Prostate gland (tissue), 2 donors: ENCODE measurements at regions not wholly inside any gene's neighbourhood (a gene's known extent, or its start where the extent isn't known, plus 50 kb on each side); places are given as distances from the start of the nearest gene placed in this dataset.

Experiments used
- CTCF ChIP-seq, 4 experiments: fragments of 200-600 bp in 2 of 4; fragments of 450-650 bp in 2 of 4; sonication (generic) in 2 of 4; IDR thresholded peaks; 1 replicate in 3 of 4; 2 replicates in 1 of 4; pipeline ENCODE4 v1.5.1; 2016 to 2019; ENCODE audit warnings: antibody characterized with exemption in 4 of 4, mild to moderate bottlenecking in 2 of 4, moderate library complexity in 2 of 4
- POLR2A ChIP-seq: fragments of 450-650 bp; IDR thresholded peaks from one replicate; pipeline ENCODE4 v1.6.1; 2016; ENCODE audit warnings: antibody characterized with exemption, mild to moderate bottlenecking
- POLR2AphosphoS5 ChIP-seq: sonication (generic); formaldehyde crosslinking; IDR thresholded peaks from one replicate; pipeline ENCODE4 v1.6.1; 2017; ENCODE audit warnings: antibody characterized with exemption

- TF ChIP-seq POLR2AphosphoS5 = no peak
- no peak for TF ChIP-seq CTCF (IDR thresholded peaks at IDR 0.05)
- no peak for TF ChIP-seq POLR2A
These were observed 333.3 kb downstream of the AGTPBP1 start for GRCh38 chr9:85408494-85408893.
